ENCODE measurements at regions not wholly inside any gene's neighbourhood (a gene's known extent, or its start where the extent isn't known, plus 50 kb on each side); places are given as distances from the start of the nearest gene placed in this dataset.
"Not testable (repeated sequence)": the region's sequence is repeated elsewhere in the genome, so short reads cannot be mapped to it uniquely, and the experiment has no call there.

DNA sequence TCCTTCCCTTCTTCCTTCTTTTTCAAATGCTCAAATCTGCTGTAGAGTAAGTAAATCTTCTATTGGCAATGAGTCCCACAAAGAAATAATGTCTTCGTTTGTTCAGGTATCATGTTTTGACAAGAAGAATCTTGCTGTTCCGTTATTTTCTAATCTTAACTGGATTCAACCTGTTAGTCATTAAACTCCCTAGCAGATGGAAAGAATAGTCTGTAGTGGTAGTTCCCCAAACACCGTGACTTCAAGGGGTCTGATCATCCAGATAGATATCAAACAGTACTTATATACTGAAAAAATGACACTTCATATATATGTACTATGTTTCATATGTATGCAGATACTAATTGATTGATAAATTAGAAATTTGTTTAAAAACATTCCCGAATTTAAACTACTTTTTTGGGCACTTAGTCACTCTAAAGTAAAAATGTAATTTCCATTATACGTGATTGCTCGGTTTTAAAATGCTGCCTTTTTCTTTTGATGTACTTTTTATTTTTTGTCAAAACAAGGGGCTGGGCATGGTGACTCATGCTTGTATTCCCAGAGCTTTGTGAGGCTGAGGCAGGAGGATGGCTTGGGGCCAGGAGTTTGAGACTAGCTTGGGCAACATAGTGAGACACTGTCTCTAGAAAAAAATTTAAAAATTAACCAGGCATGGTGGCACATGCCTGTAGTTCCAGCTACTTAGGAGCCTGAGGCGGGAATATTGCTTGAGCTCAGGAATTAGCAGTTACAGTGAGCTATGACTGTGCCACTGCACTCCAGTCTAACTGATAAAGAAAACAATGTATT is 335.7 kb upstream of the SNX7 start:
- DNase-seq: no peak

DNA sequence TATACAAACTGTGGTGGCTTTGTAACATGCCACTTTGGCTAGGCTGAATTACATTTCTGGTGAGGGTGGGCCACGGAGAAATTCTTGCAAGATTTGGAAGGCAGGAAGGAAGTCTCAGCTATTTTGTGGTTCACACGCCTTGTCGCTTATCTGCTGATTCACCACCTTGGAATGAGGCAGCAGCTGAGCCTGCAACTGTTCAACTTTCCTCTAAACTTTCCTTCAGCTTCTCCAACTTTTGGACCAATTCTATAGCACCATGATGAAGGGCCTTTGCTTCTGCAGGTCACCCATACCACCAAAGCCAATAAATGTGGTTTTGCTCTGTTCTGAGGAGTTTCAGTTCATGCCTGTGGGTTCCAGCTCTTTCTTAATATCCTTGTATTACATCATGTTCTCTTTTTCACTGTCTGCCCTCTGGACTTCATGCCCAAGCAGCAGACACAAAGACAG is 337.6 kb upstream of the SNX7 start:
- DNase-seq: no peak

- DNase-seq: no peak
Measured at GRCh38 chr1:98323388-98323787, 338.1 kb upstream of the SNX7 start.

GRCh38 chr1:98322966-98323365 is 338.6 kb upstream of the SNX7 start:
- no peak for DNase-seq

- DNase-seq: no peak
Measured at GRCh38 chr1:98322086-98322485, 339.4 kb upstream of the SNX7 start.

- DNase-seq: no peak
Measured at GRCh38 chr1:98321191-98321590, 340.3 kb upstream of the SNX7 start.

DNA sequence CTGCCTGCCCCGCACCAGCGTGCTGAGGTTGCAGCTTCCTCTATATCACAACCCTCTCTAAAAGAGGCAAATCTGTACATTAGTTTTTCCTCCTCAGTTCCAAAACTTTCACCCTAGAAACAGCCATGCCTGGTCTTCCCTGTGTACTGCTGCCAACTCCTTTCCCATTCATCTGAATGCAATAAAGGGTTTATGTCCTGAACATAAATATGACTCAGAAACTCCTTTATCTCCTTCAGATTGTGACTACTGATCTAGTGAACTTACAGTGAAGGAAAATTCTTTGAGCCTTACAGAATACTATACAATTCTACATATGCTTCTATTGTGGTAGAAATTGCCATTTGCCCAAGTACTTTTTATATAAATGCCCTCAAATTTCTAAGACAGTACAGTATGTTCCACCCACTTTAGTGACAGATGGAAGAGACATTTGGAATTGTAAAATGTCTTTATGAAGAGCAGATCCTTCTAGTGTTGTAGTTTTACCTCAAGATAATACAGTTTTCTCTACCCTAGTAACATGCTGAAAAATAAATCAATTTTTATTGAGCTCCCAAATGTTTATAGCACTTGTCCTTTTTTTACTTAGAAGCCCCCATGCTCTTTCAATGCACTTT is 345.1 kb upstream of the SNX7 start:
- DNase-seq: no peak

GRCh38 chr1:98315309-98315708 is 346.2 kb upstream of the SNX7 start:
- no peak for DNase-seq

DNA sequence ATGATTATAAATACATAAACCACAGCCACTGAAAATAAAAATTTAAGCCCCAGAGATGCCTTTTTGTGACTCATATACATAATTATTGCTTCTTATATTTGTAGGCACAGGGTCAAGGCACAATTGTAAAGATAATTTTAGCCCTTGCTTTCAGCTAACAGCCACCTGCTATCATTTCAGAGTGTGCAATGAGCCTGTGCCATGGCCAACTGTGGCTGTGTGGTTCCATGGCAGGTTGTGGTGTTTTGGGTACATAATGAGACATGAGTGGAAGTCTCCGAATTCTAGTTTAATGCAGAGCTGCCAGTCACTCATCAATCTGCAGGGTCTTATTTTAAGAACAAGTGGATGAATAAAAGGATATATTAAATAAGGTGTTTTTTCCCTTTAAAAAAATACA is 346.9 kb upstream of the SNX7 start:
- no peak for DNase-seq

DNA sequence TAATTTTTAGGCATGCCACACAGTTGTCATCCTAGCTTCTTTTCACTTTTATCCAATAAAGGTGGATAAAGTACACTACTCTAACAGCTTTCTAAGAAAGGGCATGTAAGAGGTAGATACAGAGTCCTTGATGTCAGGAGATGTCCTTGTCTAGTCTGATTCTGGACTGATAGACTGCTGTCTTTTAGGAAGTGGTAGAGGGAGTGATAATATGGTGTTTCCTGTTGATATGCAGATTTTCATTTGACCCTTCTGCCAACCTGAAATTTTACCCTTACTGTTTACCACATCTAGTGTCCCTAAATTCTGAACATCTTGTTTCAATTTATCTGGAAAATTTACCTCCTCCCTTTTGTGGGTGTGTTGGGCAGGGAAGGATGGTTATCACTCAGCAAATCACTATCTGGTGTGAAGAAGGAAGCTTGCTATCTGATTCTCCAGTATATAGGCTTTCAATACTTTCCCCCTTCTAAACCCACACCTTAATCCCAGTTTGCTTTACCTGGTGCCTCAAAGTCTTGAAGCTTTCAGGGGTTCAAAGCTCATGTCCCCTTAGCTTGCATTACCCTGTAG is 354.9 kb upstream of the SNX7 start:
- DNase-seq: no peak

DNA sequence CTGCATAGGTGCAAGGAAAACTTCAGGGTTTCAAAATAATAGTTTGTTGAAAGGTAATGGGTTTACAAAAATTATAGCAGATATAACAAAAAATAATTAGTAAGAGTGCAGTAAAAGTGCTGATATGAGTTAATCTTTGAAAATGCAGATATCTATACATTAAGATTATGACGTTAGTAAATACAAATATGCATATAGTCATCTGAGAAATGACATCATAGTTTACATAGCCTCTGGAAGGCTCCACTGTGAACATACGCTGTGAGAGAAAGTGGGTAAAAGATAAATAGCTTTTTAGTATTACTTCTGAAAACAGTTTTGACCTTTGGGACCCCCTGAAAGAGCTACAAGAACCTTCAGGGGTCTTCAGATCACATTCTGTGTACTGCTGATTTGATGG is 356.2 kb upstream of the SNX7 start:
- DNase-seq: no peak

GRCh38 chr1:98304888-98305287 is 356.6 kb upstream of the SNX7 start:
- DNase-seq: no peak

GRCh38 chr1:98299861-98300260 is 361.7 kb upstream of the SNX7 start:
- no peak for DNase-seq

GRCh38 chr1:98299313-98299712 is 362.2 kb upstream of the SNX7 start:
- DNase-seq: no peak

- no peak for DNase-seq
Measured at GRCh38 chr1:98298319-98298718, 363.2 kb upstream of the SNX7 start.

DNA sequence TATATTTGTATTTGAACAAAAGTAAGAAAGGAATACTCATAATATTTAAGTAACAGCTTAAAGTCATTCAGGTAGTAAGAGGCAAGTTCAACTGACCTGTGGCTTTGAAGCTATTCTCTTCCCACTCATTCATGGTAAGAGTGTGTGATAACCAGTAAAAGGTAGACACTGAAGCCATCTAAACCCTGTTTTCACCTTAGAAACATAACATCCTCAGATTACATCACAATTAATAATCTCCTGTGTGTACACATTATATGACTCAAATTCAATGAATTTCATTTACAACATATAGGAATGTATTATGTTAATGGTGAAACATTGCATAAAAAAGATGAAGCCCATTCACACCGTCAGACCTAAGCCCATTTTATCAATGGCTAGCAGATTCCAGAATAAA is 364.8 kb upstream of the SNX7 start:
- DNase-seq: no peak

- DNase-seq: no peak
Measured at GRCh38 chr1:98294127-98294526, 367.4 kb upstream of the SNX7 start.

DNA sequence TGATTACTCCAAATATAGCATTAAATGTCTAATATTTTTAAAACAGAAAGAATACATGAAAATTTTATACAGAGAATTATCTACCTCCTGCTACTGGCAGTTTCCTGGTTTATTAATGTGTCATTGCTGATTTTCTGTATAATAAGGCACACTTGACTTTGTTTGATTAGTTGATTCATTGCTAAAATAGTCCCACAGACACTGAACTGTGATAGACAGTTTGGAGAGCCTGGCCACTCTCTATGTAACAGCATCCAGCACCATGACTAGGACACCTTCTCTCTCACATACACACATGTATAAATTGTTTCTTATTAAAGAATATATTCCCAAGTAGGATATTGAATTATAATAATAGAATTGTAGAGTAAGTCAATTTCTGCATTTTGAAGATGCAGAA is 368.5 kb upstream of the SNX7 start:
- DNase-seq: no peak

GRCh38 chr1:98289311-98289710 is 368.5 kb upstream of the DPYD start:
- no peak for DNase-seq

DNA sequence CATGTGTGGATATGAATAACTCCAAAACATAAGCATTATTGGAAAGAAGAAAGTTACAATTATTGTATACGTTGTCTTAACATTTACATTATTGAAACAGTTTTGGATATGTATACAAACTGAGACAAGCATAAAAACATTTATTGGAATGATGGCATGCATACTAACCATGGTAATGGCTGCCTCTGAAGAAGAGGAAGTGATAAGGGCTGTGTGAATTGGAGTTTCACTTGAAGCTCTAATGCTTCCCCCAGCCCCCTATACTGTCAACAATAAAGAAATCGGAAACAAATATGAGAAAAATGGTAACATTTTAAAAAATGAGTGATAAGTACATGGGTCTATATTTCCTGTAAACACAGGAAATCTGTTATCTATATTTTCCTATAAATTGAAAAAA is 367.7 kb upstream of the DPYD start:
- no peak for DNase-seq

GRCh38 chr1:98287626-98288025 is 366.8 kb upstream of the DPYD start:
- DNase-seq: no peak

DNA sequence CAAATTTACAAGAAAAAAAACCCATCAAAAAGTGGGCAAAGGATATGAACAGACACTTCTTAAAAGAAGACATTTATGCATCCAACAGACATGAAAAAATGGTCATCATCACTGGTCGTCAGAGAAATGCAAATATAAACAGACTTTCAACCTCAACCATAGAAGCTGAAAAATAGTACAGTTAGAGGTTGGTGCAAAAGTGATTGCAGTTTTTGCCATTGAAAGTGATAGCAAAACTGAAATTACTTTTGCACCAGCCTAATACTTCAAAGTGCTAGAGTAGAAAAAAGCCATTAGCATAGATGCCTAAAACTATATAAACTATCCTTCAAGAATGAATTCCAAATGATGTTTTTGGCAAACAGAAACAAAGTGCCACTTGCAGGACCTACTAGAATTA is 365.8 kb upstream of the DPYD start:
- no peak for DNase-seq

- DNase-seq: not testable (repeated sequence)
Measured at GRCh38 chr1:98285286-98285685, 364.5 kb upstream of the DPYD start.

- no peak for DNase-seq
Measured at GRCh38 chr1:98280049-98280448, 359.2 kb upstream of the DPYD start.
